Keratinocyte (primary cell): ENCODE measurements at regions not wholly inside any gene's neighbourhood (a gene's known extent, or its start where the extent isn't known, plus 50 kb on each side); places are given as distances from the start of the nearest gene placed in this dataset.
A peak's percentile ranks its signal among the peaks of the same experiment; 100 is the strongest.

Source experiments
- DNase-seq: peaks from one replicate; pipeline ENCODE4 v3.0.0-alpha.2; 2011; ENCODE audit warnings: low read depth, missing footprints, low spot score
- FAIRE-seq: peaks from 2 replicates; lab custom pipeline; 2011; peaks lifted over from hg19 to GRCh38; lab: Jason Lieb, UNC
- H2AFZ ChIP-seq: 2 replicates; pipeline ENCODE4 v1.6.0; 2012; ENCODE audit warnings: low read length, control low read depth, inconsistent platforms; ENCODE audit not compliant: control insufficient read depth
- H3K27ac ChIP-seq: 2 replicates; pipeline ENCODE4 v1.5.1; 2011; ENCODE audit warnings: low read length; ENCODE audit not compliant: control insufficient read depth, insufficient read depth
- H3K27me3 ChIP-seq: 3 replicates; pipeline ENCODE4 v1.6.0; 2011; ENCODE audit warnings: low read length; ENCODE audit not compliant: control insufficient read depth, insufficient read depth; ENCODE audit errors: extremely low read depth
- H3K36me3 ChIP-seq, 2 experiments: 2 replicates in 1 of 2; 3 replicates in 1 of 2; pipeline ENCODE4 v1.5.1; 2011; ENCODE audit warnings: low read length in 2 of 2, mild to moderate bottlenecking in 1 of 2; ENCODE audit not compliant: control insufficient read depth in 2 of 2, insufficient read depth in 2 of 2; ENCODE audit errors: extremely low read depth in 1 of 2
- H3K4me1 ChIP-seq: 3 replicates; pipeline ENCODE4 v1.5.1; 2011; ENCODE audit warnings: low read length; ENCODE audit not compliant: control insufficient read depth, insufficient read depth; ENCODE audit errors: extremely low read depth
- H3K4me2 ChIP-seq: 3 replicates; pipeline ENCODE4 v1.6.0; 2011; ENCODE audit warnings: low read depth, low read length; ENCODE audit not compliant: control insufficient read depth, insufficient read depth; ENCODE audit errors: extremely low read depth
- H3K4me3 ChIP-seq, 3 experiments: fragments of 200-600 bp in 1 of 3; sonication (generic) in 1 of 3; 2 replicates in 2 of 3; 3 replicates in 1 of 3; pipeline ENCODE4 v1.5.1; 2011 to 2016; ENCODE audit warnings: low read length in 3 of 3, mild to moderate bottlenecking in 3 of 3, control low read depth in 2 of 3, inconsistent platforms in 1 of 3, low read depth in 1 of 3, mixed read lengths in 1 of 3, mixed run types in 1 of 3, moderate library complexity in 1 of 3; ENCODE audit not compliant: control insufficient read depth in 2 of 3, insufficient read depth in 2 of 3; ENCODE audit errors: extremely low read depth in 1 of 3
- H3K79me2 ChIP-seq: 2 replicates; pipeline ENCODE4 v1.6.0; 2012; ENCODE audit warnings: low read length; ENCODE audit not compliant: control insufficient read depth, insufficient read depth
- H3K9ac ChIP-seq: 3 replicates; pipeline ENCODE4 v1.6.0; 2011; ENCODE audit warnings: low read length; ENCODE audit not compliant: control insufficient read depth, insufficient read depth; ENCODE audit errors: extremely low read depth
- H3K9me1 ChIP-seq: 3 replicates; pipeline ENCODE4 v1.6.0; 2011; ENCODE audit warnings: low read length; ENCODE audit not compliant: control insufficient read depth, insufficient read depth; ENCODE audit errors: extremely low read depth
- H3K9me3 ChIP-seq: 2 replicates; pipeline ENCODE4 v1.5.1; 2012; ENCODE audit warnings: low read depth, low read length; ENCODE audit not compliant: control insufficient read depth
- H4K20me1 ChIP-seq: 3 replicates; pipeline ENCODE4 v1.6.0; 2011; ENCODE audit warnings: low read length; ENCODE audit not compliant: control insufficient read depth, insufficient read depth; ENCODE audit errors: extremely low read depth
- CTCF ChIP-seq, 3 experiments: IDR thresholded peaks in 1 of 3; conservative IDR thresholded peaks in 1 of 3; optimal IDR thresholded peaks in 1 of 3; 2 replicates in 2 of 3; 3 replicates in 1 of 3; pipeline versions ENCODE3 to v1.5.1; 2011; ENCODE audit warnings: low read length in 3 of 3, mild to moderate bottlenecking in 3 of 3, moderate library complexity in 2 of 3, control low read depth in 1 of 3, inconsistent platforms in 1 of 3; ENCODE audit not compliant: insufficient read depth in 2 of 3; ENCODE audit errors: extremely low read depth in 1 of 3
- EZH2 ChIP-seq: IDR thresholded peaks from one replicate; pipeline ENCODE4 v1.6.1; 2012; ENCODE audit warnings: inconsistent platforms, mild to moderate bottlenecking, low read length, moderate library complexity
- dilution Hi-C: fragments of 300-500 bp; cut with MboI; formaldehyde crosslinking; loops from one replicate; pipeline ENCODE4 v1.7.0; 2020; ENCODE audit warnings: low sequenced_read_pairs; ENCODE audit not compliant: extremely low pct_ligation_motif_present

- Histone ChIP-seq H3K36me3 (no peaks in the 10 kb centered on the region), H2AFZ (no peak overlapping the region), H3K27ac (peak overlapping the region; percentile 97), H3K79me2 (no peaks in the 10 kb centered on the region), H3K4me3 (no peak overlapping the region), H3K9me3 (no peaks in the 10 kb centered on the region), H3K4me1 (peaks cover 47% of the 10 kb centered on the region), H3K9me1 (no peaks in the 10 kb centered on the region), H3K27me3 (no peaks in the 10 kb centered on the region), H3K9ac (no peak overlapping the region), H3K4me2 (peak overlapping the region; percentile 45), H4K20me1 (no peaks in the 10 kb centered on the region)
- peak; percentile 63 for FAIRE-seq
- dilution Hi-C loops, result no loop called here
- no peak for TF ChIP-seq CTCF (optimal IDR thresholded peaks at IDR 0.05 in 1 of 3, IDR thresholded peaks at IDR 0.05 in 1 of 3, conservative IDR thresholded peaks at IDR 0.05 in 1 of 3; ENCODE audit: extremely low read depth in 1 of 3, insufficient read depth in 2 of 3, low read length in 3 of 3)
- no peak for TF ChIP-seq EZH2
- no peak for DNase-seq
Observed at GRCh38 chr7:46545790-46546189, 624.7 kb upstream of the IGFBP3 start.

GRCh38 chr7:46544396-46545008 lies 623.4 kb upstream of the IGFBP3 start:
- Histone ChIP-seq H3K4me2 (peak overlapping the region; percentile 49), H3K27me3 (no peaks in the 10 kb centered on the region), H2AFZ (no peak overlapping the region), H3K4me3 (no peak overlapping the region), H3K4me1 (peaks cover 34% of the 10 kb centered on the region), H3K9me3 (no peaks in the 10 kb centered on the region), H3K9ac (peak overlapping the region; percentile 56), H3K27ac (peak overlapping the region; percentile 97), H3K9me1 (no peaks in the 10 kb centered on the region), H4K20me1 (no peaks in the 10 kb centered on the region), H3K79me2 (no peaks in the 10 kb centered on the region), H3K36me3 (no peaks in the 10 kb centered on the region)
- FAIRE-seq (peak; percentile 61), DNase-seq (no peak)
- dilution Hi-C loops, result no loop called here
- no peak for TF ChIP-seq EZH2
- no peak for TF ChIP-seq CTCF (optimal IDR thresholded peaks at IDR 0.05 in 1 of 3, IDR thresholded peaks at IDR 0.05 in 1 of 3, conservative IDR thresholded peaks at IDR 0.05 in 1 of 3; ENCODE audit: extremely low read depth in 1 of 3, insufficient read depth in 2 of 3, low read length in 3 of 3)
